HG03565 (cell line): ENCODE measurements at regions not wholly inside any gene's neighbourhood (a gene's known extent, or its start where the extent isn't known, plus 50 kb on each side); places are given as distances from the start of the nearest gene placed in this dataset.
"Not testable (repeated sequence)": the region's sequence is repeated elsewhere in the genome, so short reads cannot be mapped to it uniquely, and the experiment has no call there.

Experiments used
- ATAC-seq: cut with Tn5 transposase; IDR thresholded peaks from one replicate; pipeline ENCODE4 v1.9.1; 2021; ENCODE audit warnings: mild to moderate bottlenecking, moderate library complexity; ENCODE audit not compliant: unreplicated experiment

DNA sequence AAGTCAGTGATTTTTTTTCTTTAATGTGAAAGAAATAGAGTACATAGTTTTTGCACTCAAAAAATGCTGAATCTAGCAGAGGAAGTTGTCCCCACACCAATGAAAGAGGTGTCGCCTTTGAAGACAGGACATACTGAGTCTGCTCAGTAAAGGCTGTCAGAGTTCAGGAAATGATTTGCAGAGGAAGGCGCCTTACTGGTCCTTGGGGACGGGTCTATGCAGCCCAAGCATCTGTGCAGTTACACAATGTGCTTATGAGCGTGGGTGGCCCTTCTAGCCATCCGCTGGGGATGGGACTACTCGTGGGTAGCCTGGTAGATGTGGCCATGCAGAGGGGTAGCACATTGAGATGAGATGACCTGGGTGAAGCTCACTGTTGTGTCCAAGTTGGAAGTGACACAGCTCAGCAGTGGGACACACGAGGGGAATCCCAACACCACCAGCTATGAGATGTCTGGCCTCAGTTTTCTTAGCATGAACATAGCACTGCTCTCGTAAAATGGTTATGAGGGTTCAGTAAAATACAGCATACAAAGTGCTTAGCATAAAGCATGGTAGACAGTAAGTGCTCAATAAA lies 116.5 kb upstream of the RBPJ start:
- no peak for ATAC-seq

GRCh38 chr4:26204911-26205370 lies 115.9 kb upstream of the RBPJ start:
- ATAC-seq: no peak

GRCh38 chr4:26206339-26206738 lies 114.5 kb upstream of the RBPJ start:
- ATAC-seq: no peak

- ATAC-seq: no peak
These were observed 113.8 kb upstream of the RBPJ start for GRCh38 chr4:26206999-26207398.

GRCh38 chr4:26207631-26208030 lies 113.2 kb upstream of the RBPJ start:
- ATAC-seq: no peak

DNA sequence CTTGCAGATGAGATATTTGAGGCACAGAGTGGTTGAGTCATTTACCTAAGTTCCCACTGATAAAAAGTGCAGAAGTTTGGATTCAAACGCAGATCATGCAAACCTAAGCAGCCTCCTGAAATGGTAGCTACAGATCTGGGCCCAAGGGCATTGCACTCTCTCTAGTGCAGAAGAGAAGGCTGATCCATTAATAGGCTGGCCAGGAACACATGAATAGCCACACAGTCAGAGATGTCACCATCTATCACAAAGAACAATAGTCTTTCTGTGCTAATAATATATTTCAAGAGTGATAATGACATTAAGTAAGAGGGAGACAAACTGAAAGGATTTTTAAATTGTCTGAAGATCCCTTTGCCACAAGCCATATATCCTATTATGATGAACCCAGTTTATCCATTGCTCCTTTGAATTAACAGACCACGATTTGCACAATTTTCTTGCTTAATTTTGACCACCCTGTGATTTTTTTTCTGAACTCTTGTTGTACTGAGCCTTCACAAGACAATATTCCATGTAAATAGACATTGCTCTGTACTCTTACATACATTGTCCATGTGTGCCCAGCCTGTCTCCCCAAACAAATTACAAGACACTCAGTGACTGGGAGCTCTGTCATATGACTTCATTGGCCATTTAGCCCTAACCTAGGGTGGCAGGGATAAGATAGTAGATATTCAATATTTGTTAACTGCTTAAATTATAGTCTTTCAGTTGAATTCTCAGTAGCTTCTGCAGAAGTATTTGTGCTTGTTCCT lies 112.4 kb upstream of the RBPJ start:
- no peak for ATAC-seq

GRCh38 chr4:26209378-26209777 lies 111.4 kb upstream of the RBPJ start:
- not testable (repeated sequence) for ATAC-seq

- ATAC-seq: no peak
These were observed 108.3 kb upstream of the RBPJ start for GRCh38 chr4:26212528-26212927.

DNA sequence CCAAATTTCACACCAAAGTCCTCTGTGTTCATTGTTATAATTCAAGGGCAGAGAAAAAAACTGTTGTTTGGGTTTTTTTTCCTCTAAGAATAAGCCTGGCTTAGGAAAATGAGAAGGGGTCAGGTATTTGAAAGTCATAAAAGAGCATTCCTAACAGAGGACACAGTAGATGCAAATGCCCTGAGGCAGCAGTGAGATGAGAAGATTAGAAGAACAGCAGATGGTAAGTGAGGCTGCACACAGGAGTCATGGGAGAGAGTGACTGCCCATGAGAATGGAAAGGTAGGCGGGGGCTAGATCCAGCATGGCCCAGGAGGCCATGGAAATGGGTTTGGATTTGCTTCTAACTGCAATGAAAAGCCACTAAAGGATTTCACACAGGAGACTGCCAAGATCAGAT lies 107.5 kb upstream of the RBPJ start:
- ATAC-seq: no peak

- ATAC-seq: no peak
These were observed 105.8 kb upstream of the RBPJ start for GRCh38 chr4:26214994-26215393.

GRCh38 chr4:26215725-26216124 lies 105.1 kb upstream of the RBPJ start:
- ATAC-seq: no peak

DNA sequence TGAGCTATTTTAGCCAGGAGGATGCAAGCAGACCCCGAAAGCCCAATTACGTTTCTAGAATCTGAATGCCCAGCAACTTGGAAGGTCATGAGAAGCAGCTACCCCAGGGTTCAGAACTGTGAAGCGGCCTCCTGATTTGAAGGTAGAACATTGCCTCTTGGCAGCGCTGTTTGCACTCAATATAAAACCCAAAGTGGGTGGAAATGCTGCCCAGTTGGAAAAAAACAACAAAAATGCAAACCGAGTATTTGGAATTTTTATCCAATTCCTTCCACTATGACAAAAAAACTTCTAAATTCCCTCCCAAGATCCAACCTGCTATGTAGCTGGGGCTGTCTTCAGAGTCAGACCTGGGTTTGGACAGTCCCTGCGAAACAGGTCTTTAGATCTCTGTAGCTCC lies 103.3 kb upstream of the RBPJ start:
- no peak for ATAC-seq

GRCh38 chr4:26217961-26218676 lies 102.7 kb upstream of the RBPJ start:
- ATAC-seq: peak; percentile 85

- ATAC-seq: peak; percentile 13
These were observed 101.9 kb upstream of the RBPJ start for GRCh38 chr4:26218677-26219605.

GRCh38 chr4:26220696-26221095 lies 100.1 kb upstream of the RBPJ start:
- no peak for ATAC-seq

- no peak for ATAC-seq
These were observed 97.7 kb upstream of the RBPJ start for GRCh38 chr4:26223155-26223554.

DNA sequence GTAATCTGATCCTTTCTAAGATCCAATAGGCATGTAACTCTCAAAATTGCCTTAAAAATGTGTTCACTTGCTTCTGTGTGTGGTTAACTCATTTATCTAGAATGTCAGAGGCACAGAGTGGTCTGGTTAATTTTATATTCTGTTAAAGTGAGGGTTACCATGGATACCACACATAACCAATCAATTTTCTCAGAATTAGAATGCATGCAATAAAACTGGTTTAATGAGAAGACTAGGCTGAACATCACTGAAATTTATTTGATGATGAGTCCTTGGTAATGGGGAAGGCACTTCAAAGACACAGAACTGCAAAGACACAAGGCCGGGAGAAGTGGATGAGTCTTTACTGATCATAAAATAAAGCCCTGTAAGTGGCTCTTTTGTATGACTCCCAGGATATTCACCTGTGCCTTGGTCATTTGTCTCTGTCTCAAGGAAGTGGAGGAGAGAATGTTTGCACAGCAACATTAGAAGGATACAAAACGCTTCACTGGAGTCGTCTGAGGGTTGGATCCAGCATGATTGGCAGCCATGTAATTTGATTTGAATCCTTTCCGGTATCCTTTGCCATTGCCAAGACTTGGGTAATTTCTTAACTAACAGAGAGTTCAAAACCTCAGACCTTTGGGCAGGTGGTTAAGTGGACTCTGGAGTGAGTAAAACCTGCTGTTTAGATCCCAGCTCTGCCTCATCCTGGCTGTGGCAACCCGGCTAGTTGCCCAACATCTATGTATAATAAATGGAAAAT lies 94.0 kb upstream of the RBPJ start:
- ATAC-seq: no peak

- ATAC-seq: no peak
These were observed 93.1 kb upstream of the RBPJ start for GRCh38 chr4:26227601-26228229.

DNA sequence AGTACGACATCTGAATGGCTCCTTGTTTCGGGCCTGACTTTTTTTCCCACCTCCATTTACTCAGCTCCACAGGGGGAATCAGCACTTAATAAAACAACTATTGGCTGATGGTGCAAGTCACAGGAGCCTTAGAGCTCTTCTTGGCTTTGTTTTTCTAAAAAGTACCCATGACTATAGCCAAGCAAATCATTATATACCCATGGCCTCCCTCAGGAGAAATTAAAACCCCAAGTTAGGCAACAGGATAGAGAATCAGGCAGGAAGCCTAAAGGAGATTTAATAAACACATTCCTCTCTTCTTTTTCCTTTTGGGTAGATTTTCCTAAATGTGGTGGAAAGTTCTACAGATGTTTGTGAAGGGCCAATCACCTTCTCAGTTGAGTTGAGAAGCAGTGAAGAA lies 91.9 kb upstream of the RBPJ start:
- no peak for ATAC-seq

- ATAC-seq: no peak
These were observed 90.8 kb upstream of the RBPJ start for GRCh38 chr4:26229974-26230373.
